Effector memory CD8-positive, alpha-beta T cell (primary cell): ENCODE measurements at regions not wholly inside any gene's neighbourhood (a gene's known extent, or its start where the extent isn't known, plus 50 kb on each side); places are given as distances from the start of the nearest gene placed in this dataset.

Source experiments
- ATAC-seq: fragments of 150-1000 bp; cut with Tn5 transposase; replicated peaks from 2 replicates; pipeline ENCODE4 v1.10.0; 2021; ENCODE audit warnings: mild to moderate bottlenecking, moderate library complexity
- DNase-seq, 3 experiments: peaks; one replicate each; pipeline ENCODE4 v3.0.0; 2021
- H3K27ac Mint-ChIP-seq, 2 donors: one replicate each; pipeline ENCODE4 v1.8.0; 2022; ENCODE audit warnings: mild to moderate bottlenecking in 2 of 2, mixed read lengths in 2 of 2, moderate library complexity in 2 of 2
- H3K27me3 Mint-ChIP-seq, 2 donors: one replicate each; pipeline ENCODE4 v1.8.0; 2022; ENCODE audit warnings: mixed read lengths in 2 of 2
- H3K36me3 Mint-ChIP-seq: one replicate; pipeline ENCODE4 v1.8.0; 2022; ENCODE audit warnings: mild to moderate bottlenecking, moderate library complexity, mixed read lengths; ENCODE audit not compliant: insufficient read depth
- H3K4me1 Mint-ChIP-seq, 2 donors: one replicate each; pipeline ENCODE4 v1.8.0; 2022; ENCODE audit warnings: low read depth in 2 of 2, mixed read lengths in 2 of 2
- H3K4me3 Mint-ChIP-seq, 2 donors: one replicate each; pipeline ENCODE4 v1.8.0; 2022; ENCODE audit warnings: mild to moderate bottlenecking in 2 of 2, mixed read lengths in 2 of 2, moderate library complexity in 2 of 2
- H3K9me3 Mint-ChIP-seq, 2 donors: one replicate each; pipeline ENCODE4 v1.8.0; 2022; ENCODE audit warnings: mixed read lengths in 2 of 2

DNA sequence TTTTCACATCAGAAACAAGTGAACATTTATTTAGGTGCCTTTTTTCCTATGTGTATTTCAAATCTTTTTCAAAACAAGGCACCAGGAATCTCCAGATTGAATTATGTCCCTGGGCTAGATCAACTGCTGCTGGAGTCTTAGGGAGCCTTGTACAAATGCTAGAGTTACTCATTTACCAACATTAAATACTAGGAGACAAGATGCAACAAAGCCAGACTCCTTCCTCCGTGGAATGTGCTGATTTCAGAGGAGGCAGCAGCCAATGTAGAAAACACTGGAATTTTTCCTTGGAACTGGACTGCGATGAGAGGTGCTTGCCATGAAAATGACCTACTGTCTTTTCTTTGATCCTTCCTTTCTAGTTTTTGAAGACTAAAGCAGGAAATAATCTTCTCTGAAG, 1514.7 kb upstream of the MIR17HG start:
- Mint-ChIP-seq H3K27ac (no peak overlapping the region), H3K4me3 (no peak overlapping the region), H3K27me3 (no peaks in the 10 kb centered on the region), H3K36me3 (no peaks in the 10 kb centered on the region), H3K9me3 (peaks cover 6 to 17% of the 10 kb centered on the region in 2 donors), H3K4me1 (no peaks in the 10 kb centered on the region)
- no peak for ATAC-seq
- no peak for DNase-seq

- Mint-ChIP-seq H3K4me1 (no peaks in the 10 kb centered on the region), H3K9me3 (peaks cover 0 to 4% of the 10 kb centered on the region in 2 donors), H3K27me3 (no peaks in the 10 kb centered on the region), H3K4me3 (no peak overlapping the region), H3K36me3 (no peaks in the 10 kb centered on the region), H3K27ac (no peak overlapping the region)
- ATAC-seq (no peak), DNase-seq (no peak)
Measured at GRCh38 chr13:89843621-89844020, 1503.9 kb upstream of the MIR17HG start.

DNA sequence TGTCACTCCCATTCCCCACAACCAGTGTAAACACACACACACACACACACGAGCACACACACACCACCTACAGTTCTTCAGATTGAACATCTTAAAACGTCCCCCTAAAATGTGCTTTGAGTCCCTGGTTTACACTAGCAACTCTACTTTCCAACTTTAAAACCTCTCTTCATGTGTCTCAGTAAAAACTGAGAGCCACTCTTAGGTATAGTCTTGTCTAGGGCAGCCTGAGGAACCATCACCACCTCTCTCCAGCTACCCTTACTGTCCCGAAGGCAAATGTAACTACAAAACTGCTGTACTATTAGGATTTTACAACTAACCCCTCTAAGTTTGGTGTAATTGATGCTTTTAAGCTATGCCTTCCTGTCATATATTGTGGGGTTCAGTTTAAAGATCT, 1501.6 kb upstream of the MIR17HG start:
- Mint-ChIP-seq H3K4me3 (no peak overlapping the region), H3K9me3 (peaks cover 2 to 8% of the 10 kb centered on the region in 2 donors), H3K27me3 (no peaks in the 10 kb centered on the region), H3K27ac (no peak overlapping the region), H3K4me1 (no peaks in the 10 kb centered on the region), H3K36me3 (no peaks in the 10 kb centered on the region)
- DNase-seq (no peak), ATAC-seq (no peak)

GRCh38 chr13:89846926-89847585, 1500.4 kb upstream of the MIR17HG start:
- no peak overlapping the region for H3K27ac Mint-ChIP-seq
- no peak overlapping the region for H3K4me3 Mint-ChIP-seq
- H3K4me1 Mint-ChIP-seq, result no peaks in the 10 kb centered on the region

GRCh38 chr13:89852570-89852969, 1494.9 kb upstream of the MIR17HG start:
- no peaks in the 10 kb centered on the region for H3K27me3 Mint-ChIP-seq
- H3K9me3 Mint-ChIP-seq, result peaks cover 0 to 8% of the 10 kb centered on the region in 2 donors
- ATAC-seq (no peak), DNase-seq (no peak)
- no peak overlapping the region for H3K4me3 Mint-ChIP-seq
- H3K36me3 Mint-ChIP-seq, result no peaks in the 10 kb centered on the region
- H3K4me1 Mint-ChIP-seq, result no peaks in the 10 kb centered on the region
- no peak overlapping the region for H3K27ac Mint-ChIP-seq

More at GRCh38 chr13:89846926-89847585, 1500.4 kb upstream of the MIR17HG start:
- Mint-ChIP-seq H3K27me3 (no peaks in the 10 kb centered on the region), H3K9me3 (peaks cover 2 to 8% of the 10 kb centered on the region in 2 donors), H3K36me3 (no peaks in the 10 kb centered on the region)
- ATAC-seq (no peak), DNase-seq (no peak)

GRCh38 chr13:89856512-89856911, 1491.0 kb upstream of the MIR17HG start:
- Mint-ChIP-seq H3K4me3 (no peak overlapping the region), H3K27ac (no peak overlapping the region), H3K4me1 (no peaks in the 10 kb centered on the region), H3K27me3 (no peaks in the 10 kb centered on the region), H3K9me3 (peaks cover 3 to 7% of the 10 kb centered on the region in 2 donors), H3K36me3 (no peaks in the 10 kb centered on the region)
- ATAC-seq (no peak), DNase-seq (no peak)

- H3K4me1 Mint-ChIP-seq, result no peaks in the 10 kb centered on the region
Measured at GRCh38 chr13:89857502-89857901, 1490.0 kb upstream of the MIR17HG start.

DNA sequence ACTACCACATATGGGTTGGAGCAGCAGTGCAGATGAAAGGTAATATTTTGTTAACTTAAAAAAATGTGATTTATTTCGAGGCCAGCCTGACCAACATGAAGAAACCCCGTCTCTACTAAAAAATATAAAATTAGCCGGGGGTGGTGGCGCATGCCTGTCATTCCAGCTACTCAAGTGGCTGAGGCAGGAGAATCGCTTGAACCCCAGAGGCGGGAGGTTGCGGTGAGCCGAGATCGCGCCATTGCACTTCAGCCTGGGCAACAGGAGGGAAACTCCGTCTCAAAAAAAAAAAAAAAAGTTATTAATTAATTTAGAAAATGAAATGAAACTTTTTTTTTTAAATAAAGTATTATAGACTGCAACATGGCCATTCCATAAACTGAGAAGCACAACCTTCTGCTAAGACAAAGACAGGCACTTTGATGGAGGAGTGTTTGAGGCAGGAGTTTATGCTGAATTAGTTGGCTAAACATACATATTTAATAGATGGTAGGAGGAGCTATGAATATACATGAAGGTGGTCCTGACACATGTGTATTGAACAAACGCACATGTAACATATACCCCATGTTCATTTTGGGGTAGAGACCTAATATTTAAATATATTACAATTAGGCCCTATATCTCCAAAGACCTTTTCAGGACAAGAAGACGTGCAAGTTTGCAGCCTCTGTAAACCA, 1485.3 kb upstream of the MIR17HG start:
- H3K27ac Mint-ChIP-seq, result no peak overlapping the region
- H3K27me3 Mint-ChIP-seq, result no peaks in the 10 kb centered on the region
- no peak for ATAC-seq
- H3K4me1 Mint-ChIP-seq, result no peaks in the 10 kb centered on the region
- no peak for DNase-seq
- H3K36me3 Mint-ChIP-seq, result no peaks in the 10 kb centered on the region
- H3K9me3 Mint-ChIP-seq, result peaks cover 11 to 22% of the 10 kb centered on the region in 2 donors
- no peak overlapping the region for H3K4me3 Mint-ChIP-seq

More at GRCh38 chr13:89857502-89857901, 1490.0 kb upstream of the MIR17HG start:
- H3K27ac Mint-ChIP-seq, result no peak overlapping the region
- H3K4me3 Mint-ChIP-seq, result no peak overlapping the region
- no peaks in the 10 kb centered on the region for H3K27me3 Mint-ChIP-seq
- peaks cover 3 to 10% of the 10 kb centered on the region in 2 donors for H3K9me3 Mint-ChIP-seq
- ATAC-seq (no peak), DNase-seq (no peak)
- H3K36me3 Mint-ChIP-seq, result no peaks in the 10 kb centered on the region

GRCh38 chr13:89862691-89863036, 1484.8 kb upstream of the MIR17HG start:
- no peak overlapping the region for H3K27ac Mint-ChIP-seq
- DNase-seq, result no peak
- peaks cover 15 to 27% of the 10 kb centered on the region in 2 donors for H3K9me3 Mint-ChIP-seq
- no peaks in the 10 kb centered on the region for H3K36me3 Mint-ChIP-seq
- ATAC-seq, result no peak
- H3K4me3 Mint-ChIP-seq, result no peak overlapping the region
- no peaks in the 10 kb centered on the region for H3K27me3 Mint-ChIP-seq
- H3K4me1 Mint-ChIP-seq, result no peaks in the 10 kb centered on the region

- no peaks in the 10 kb centered on the region for H3K36me3 Mint-ChIP-seq
- DNase-seq, result no peak
- H3K9me3 Mint-ChIP-seq, result peaks cover 13 to 27% of the 10 kb centered on the region in 2 donors
- no peak overlapping the region for H3K4me3 Mint-ChIP-seq
- H3K4me1 Mint-ChIP-seq, result no peaks in the 10 kb centered on the region
- ATAC-seq, result no peak
- no peaks in the 10 kb centered on the region for H3K27me3 Mint-ChIP-seq
- H3K27ac Mint-ChIP-seq, result no peak overlapping the region
Measured at GRCh38 chr13:89865164-89866064, 1482.1 kb upstream of the MIR17HG start.

DNA sequence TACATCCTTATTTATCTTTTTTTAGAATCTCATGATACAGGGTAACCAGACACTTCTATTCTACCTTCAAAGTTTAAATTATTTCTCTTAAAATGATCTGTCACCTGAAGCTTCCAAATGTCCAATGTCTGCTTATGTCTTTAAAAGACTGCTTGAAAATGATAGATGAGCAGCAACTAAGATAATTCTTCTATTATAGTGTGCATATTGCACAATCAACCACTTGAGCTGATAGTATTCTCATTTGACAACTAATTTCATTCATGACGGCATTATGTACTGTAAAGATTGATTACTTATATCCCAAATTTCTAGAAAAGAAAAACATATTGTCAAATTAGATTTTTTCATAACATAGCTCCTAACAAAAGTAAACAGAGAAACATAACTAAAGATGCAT, 1478.2 kb upstream of the MIR17HG start:
- DNase-seq, result no peak
- peaks cover 13 to 17% of the 10 kb centered on the region in 2 donors for H3K9me3 Mint-ChIP-seq
- no peak overlapping the region for H3K27ac Mint-ChIP-seq
- no peak for ATAC-seq
- no peaks in the 10 kb centered on the region for H3K4me1 Mint-ChIP-seq
- no peaks in the 10 kb centered on the region for H3K36me3 Mint-ChIP-seq
- no peaks in the 10 kb centered on the region for H3K27me3 Mint-ChIP-seq
- H3K4me3 Mint-ChIP-seq, result no peak overlapping the region

GRCh38 chr13:89878904-89879303, 1468.6 kb upstream of the MIR17HG start:
- H3K27ac Mint-ChIP-seq, result no peak overlapping the region
- H3K27me3 Mint-ChIP-seq, result no peaks in the 10 kb centered on the region
- no peak overlapping the region for H3K4me3 Mint-ChIP-seq
- ATAC-seq (no peak), DNase-seq (no peak)
- no peaks in the 10 kb centered on the region for H3K36me3 Mint-ChIP-seq
- peaks cover 0 to 2% of the 10 kb centered on the region in 2 donors for H3K9me3 Mint-ChIP-seq
- no peaks in the 10 kb centered on the region for H3K4me1 Mint-ChIP-seq

GRCh38 chr13:89880201-89880600, 1467.3 kb upstream of the MIR17HG start:
- Mint-ChIP-seq H3K4me3 (no peak overlapping the region), H3K4me1 (no peaks in the 10 kb centered on the region), H3K9me3 (peaks cover 0 to 2% of the 10 kb centered on the region in 2 donors), H3K27me3 (no peaks in the 10 kb centered on the region), H3K27ac (no peak overlapping the region), H3K36me3 (no peaks in the 10 kb centered on the region)
- ATAC-seq (no peak), DNase-seq (no peak)
